ENCODE measurements at regions not wholly inside any gene's neighbourhood (a gene's known extent, or its start where the extent isn't known, plus 50 kb on each side); places are given as distances from the start of the nearest gene placed in this dataset.
A peak's percentile ranks its signal among the peaks of the same experiment; 100 is the strongest.

GRCh38 chr2:45275806-45276205, 266.6 kb upstream of the SIX2 start:
- no peak for FAIRE-seq
- no peak for DNase-seq (ENCODE audit: insufficient read length, low spot score)

GRCh38 chr2:45275242-45275805, 266.1 kb upstream of the SIX2 start:
- no peak for FAIRE-seq
- peak; percentile 65 for DNase-seq (ENCODE audit: insufficient read length, low spot score)

- FAIRE-seq = no peak
Observed at GRCh38 chr2:45274250-45274926, 265.1 kb upstream of the SIX2 start.

GRCh38 chr2:45273412-45274249, 264.4 kb upstream of the SIX2 start:
- no peak for DNase-seq (ENCODE audit: insufficient read length, low spot score)
- FAIRE-seq = no peak

More at GRCh38 chr2:45274250-45274926, 265.1 kb upstream of the SIX2 start:
- no peak for DNase-seq (ENCODE audit: insufficient read length, low spot score)

- DNase-seq (ENCODE audit: insufficient read length, low spot score) = no peak
- FAIRE-seq = no peak
Observed at GRCh38 chr2:45272549-45273265, 263.5 kb upstream of the SIX2 start.

- DNase-seq (ENCODE audit: insufficient read length, low spot score) (no peak), FAIRE-seq (no peak)
Observed at GRCh38 chr2:45269149-45269793, 260.0 kb upstream of the SIX2 start.

- FAIRE-seq (no peak), DNase-seq (ENCODE audit: insufficient read length, low spot score) (no peak)
Observed at GRCh38 chr2:45268631-45269030, 259.4 kb upstream of the SIX2 start.

- peak; percentile 33 for FAIRE-seq
- DNase-seq (ENCODE audit: insufficient read length, low spot score) = no peak
Observed at GRCh38 chr2:45267062-45267792, 258.0 kb upstream of the SIX2 start.

GRCh38 chr2:45265336-45265735, 256.1 kb upstream of the SIX2 start:
- DNase-seq (ENCODE audit: insufficient read length, low spot score) (no peak), FAIRE-seq (no peak)

- FAIRE-seq = peak; percentile 54
- DNase-seq (ENCODE audit: insufficient read length, low spot score) = no peak
Observed at GRCh38 chr2:45264227-45265225, 255.3 kb upstream of the SIX2 start.

GRCh38 chr2:45263147-45263546, 253.9 kb upstream of the SIX2 start:
- peak; percentile 13 for FAIRE-seq
- peak; percentile 48 for DNase-seq (ENCODE audit: insufficient read length, low spot score)

GRCh38 chr2:45261746-45262145, 252.5 kb upstream of the SIX2 start:
- FAIRE-seq (no peak), DNase-seq (ENCODE audit: insufficient read length, low spot score) (no peak)

GRCh38 chr2:45260946-45261345, 251.7 kb upstream of the SIX2 start:
- FAIRE-seq (no peak), DNase-seq (ENCODE audit: insufficient read length, low spot score) (no peak)

GRCh38 chr2:45259547-45260160, 250.4 kb upstream of the SIX2 start:
- no peak for DNase-seq (ENCODE audit: insufficient read length, low spot score)
- no peak for FAIRE-seq

GRCh38 chr2:45259138-45259537, 249.9 kb upstream of the SIX2 start:
- no peak for FAIRE-seq
- no peak for DNase-seq (ENCODE audit: insufficient read length, low spot score)

GRCh38 chr2:45258311-45258710, 249.1 kb upstream of the SIX2 start:
- DNase-seq (ENCODE audit: insufficient read length, low spot score) (no peak), FAIRE-seq (no peak)

- DNase-seq (ENCODE audit: insufficient read length, low spot score) (no peak), FAIRE-seq (no peak)
Observed at GRCh38 chr2:45257820-45258219, 248.6 kb upstream of the SIX2 start.

Measured in HTR-8/SVneo (cell line).